IPS DF 6.9 (cell line): ENCODE measurements at regions not wholly inside any gene's neighbourhood (a gene's known extent, or its start where the extent isn't known, plus 50 kb on each side); places are given as distances from the start of the nearest gene placed in this dataset.
A peak's percentile ranks its signal among the peaks of the same experiment; 100 is the strongest.
"Not testable (repeated sequence)": the region's sequence is repeated elsewhere in the genome, so short reads cannot be mapped to it uniquely, and the experiment has no call there.

ENCODE experiments used
- DNase-seq: peaks from one replicate; pipeline ENCODE4 v3.0.0-alpha.2; 2013; ENCODE audit warnings: low read depth, low spot score
- H3K27ac ChIP-seq: one replicate; pipeline ENCODE4 v1.5.1; 2013; ENCODE audit warnings: low read length, control low read depth
- H3K27me3 ChIP-seq: 2 replicates; pipeline ENCODE4 v1.6.1; 2013; ENCODE audit warnings: mild to moderate bottlenecking, low read length; ENCODE audit not compliant: control insufficient read depth, insufficient read depth
- H3K36me3 ChIP-seq: 2 replicates; pipeline ENCODE4 v1.6.1; 2013; ENCODE audit warnings: low read length; ENCODE audit not compliant: control insufficient read depth, insufficient read depth
- H3K4me1 ChIP-seq: 2 replicates; pipeline ENCODE4 v1.6.1; 2013; ENCODE audit warnings: low read length; ENCODE audit not compliant: control insufficient read depth, insufficient read depth
- H3K4me3 ChIP-seq: 2 replicates; pipeline ENCODE4 v1.5.1; 2013; ENCODE audit warnings: mild to moderate bottlenecking, low read length
- H3K9me3 ChIP-seq: 2 replicates; pipeline ENCODE4 v1.6.1; 2013; ENCODE audit warnings: low read length, inconsistent platforms; ENCODE audit not compliant: control insufficient read depth, insufficient read depth
- WGBS: extraction: QIAGEN DNeasy Blood & Tissue Kit; methylation state at CpG from one replicate; pipeline ENCODE4 v1.1.7; 2013; ENCODE audit warnings: mixed read lengths, missing lambda C conversion rate; ENCODE audit not compliant: insufficient read length, insufficient coverage; 5-methylcytosine and 5-hydroxymethylcytosine counted together

- Histone ChIP-seq H3K4me1 (no peaks in the 10 kb centered on the region), H3K36me3 (no peaks in the 10 kb centered on the region), H3K9me3 (no peaks in the 10 kb centered on the region), H3K27me3 (no peaks in the 10 kb centered on the region), H3K4me3 (no peak overlapping the region), H3K27ac (peak overlapping the region; percentile 86)
- no CpG with 5 or more reads among the region's 5 CpGs for WGBS
- DNase-seq, result peak; percentile 82
These were observed 495.4 kb upstream of the MMS22L start for GRCh38 chr6:97778290-97779038.

- peak overlapping the region; percentile 86 for H3K27ac ChIP-seq
- no CpG with 5 or more reads among the region's 6 CpGs for WGBS
- not testable (repeated sequence) for H3K27me3 ChIP-seq, H3K36me3 ChIP-seq, DNase-seq, H3K9me3 ChIP-seq, H3K4me3 ChIP-seq, H3K4me1 ChIP-seq
These were observed 496.2 kb upstream of the MMS22L start for GRCh38 chr6:97779039-97779766.

GRCh38 chr6:97790926-97791590 is 508.0 kb upstream of the MMS22L start:
- no CpG with 5 or more reads among the region's 20 CpGs for WGBS
- Histone ChIP-seq H3K4me3 (no peak overlapping the region), H3K27ac (no peak overlapping the region), H3K36me3 (0 out of 2 replicates have a peak, but pooled peaks cover 7% of the 10 kb centered on the region), H3K4me1 (no peaks in the 10 kb centered on the region; the same call in 1 of the 2 replicates), H3K9me3 (peaks cover 2% of the 10 kb centered on the region), H3K27me3 (no peaks in the 10 kb centered on the region)
- no peak for DNase-seq

GRCh38 chr6:97805596-97805995 is 522.6 kb upstream of the MMS22L start:
- H3K27ac ChIP-seq, result no peak overlapping the region
- H3K36me3 ChIP-seq, result no peaks in the 10 kb centered on the region
- H3K4me3 ChIP-seq, result no peak overlapping the region
- H3K4me1 ChIP-seq, result no peaks in the 10 kb centered on the region
- DNase-seq, result no peak
- no peaks in the 10 kb centered on the region for H3K9me3 ChIP-seq
- no peaks in the 10 kb centered on the region for H3K27me3 ChIP-seq

GRCh38 chr6:97812940-97813339 is 529.9 kb upstream of the MMS22L start:
- DNase-seq, result no peak
- peaks cover 6% of the 10 kb centered on the region; the same call in 1 of the 2 replicates for H3K4me1 ChIP-seq
- no peaks in the 10 kb centered on the region for H3K36me3 ChIP-seq
- H3K9me3 ChIP-seq, result no peaks in the 10 kb centered on the region
- no peak overlapping the region for H3K4me3 ChIP-seq
- no peaks in the 10 kb centered on the region for H3K27me3 ChIP-seq
- H3K27ac ChIP-seq, result no peak overlapping the region

GRCh38 chr6:97813889-97814567 is 531.0 kb upstream of the MMS22L start:
- H3K27me3 ChIP-seq, result no peaks in the 10 kb centered on the region
- no peak for DNase-seq
- H3K27ac ChIP-seq, result no peak overlapping the region
- no CpG with 5 or more reads among the region's 4 CpGs for WGBS
- peaks cover 6% of the 10 kb centered on the region; the same call in 1 of the 2 replicates for H3K4me1 ChIP-seq
- H3K4me3 ChIP-seq, result no peak overlapping the region
- H3K9me3 ChIP-seq, result no peaks in the 10 kb centered on the region
- H3K36me3 ChIP-seq, result no peaks in the 10 kb centered on the region

- Histone ChIP-seq H3K36me3 (no peaks in the 10 kb centered on the region), H3K4me1 (peaks cover 6% of the 10 kb centered on the region; the same call in 1 of the 2 replicates), H3K9me3 (no peaks in the 10 kb centered on the region), H3K27ac (peak overlapping the region; percentile 84), H3K27me3 (no peaks in the 10 kb centered on the region), H3K4me3 (no peak overlapping the region)
- no CpG with 5 or more reads among the region's 2 CpGs for WGBS
- DNase-seq, result no peak
These were observed 532.3 kb upstream of the MMS22L start for GRCh38 chr6:97815301-97815812.

GRCh38 chr6:97816526-97816925 is 533.5 kb upstream of the MMS22L start:
- peaks cover 6% of the 10 kb centered on the region; the same call in 1 of the 2 replicates for H3K4me1 ChIP-seq
- DNase-seq, result no peak
- no peaks in the 10 kb centered on the region for H3K36me3 ChIP-seq
- no peaks in the 10 kb centered on the region for H3K27me3 ChIP-seq
- no CpG with 5 or more reads among the region's 2 CpGs for WGBS
- no peak overlapping the region for H3K27ac ChIP-seq
- no peak overlapping the region for H3K4me3 ChIP-seq
- no peaks in the 10 kb centered on the region for H3K9me3 ChIP-seq

- Histone ChIP-seq H3K9me3 (no peaks in the 10 kb centered on the region), H3K27me3 (no peaks in the 10 kb centered on the region), H3K4me3 (no peak overlapping the region), H3K27ac (no peak overlapping the region), H3K4me1 (peaks cover 1% of the 10 kb centered on the region; the same call in 1 of the 2 replicates), H3K36me3 (no peaks in the 10 kb centered on the region)
- no CpG with 5 or more reads among the region's 3 CpGs for WGBS
- no peak for DNase-seq
These were observed 536.7 kb upstream of the MMS22L start for GRCh38 chr6:97819710-97820109.

- H3K27ac ChIP-seq, result no peak overlapping the region
- H3K27me3 ChIP-seq, result no peaks in the 10 kb centered on the region
- no CpG with 5 or more reads among the region's 5 CpGs for WGBS
These were observed 537.4 kb upstream of the MMS22L start for GRCh38 chr6:97820400-97820799.

More at GRCh38 chr6:97820400-97820799, 537.4 kb upstream of the MMS22L start:
- H3K4me1 ChIP-seq, result peaks cover 1% of the 10 kb centered on the region; the same call in 1 of the 2 replicates
- no peak for DNase-seq
- H3K9me3 ChIP-seq, result no peaks in the 10 kb centered on the region
- no peak overlapping the region for H3K4me3 ChIP-seq
- no peaks in the 10 kb centered on the region for H3K36me3 ChIP-seq
